Keratinocyte (primary cell): ENCODE measurements at regions not wholly inside any gene's neighbourhood (a gene's known extent, or its start where the extent isn't known, plus 50 kb on each side); places are given as distances from the start of the nearest gene placed in this dataset.

ENCODE experiments used
- DNase-seq: peaks from one replicate; pipeline ENCODE4 v3.0.0-alpha.2; 2011; ENCODE audit warnings: low read depth, missing footprints, low spot score
- FAIRE-seq: peaks from 2 replicates; lab custom pipeline; 2011; peaks lifted over from hg19 to GRCh38; lab: Jason Lieb, UNC
- H2AFZ ChIP-seq: 2 replicates; pipeline ENCODE4 v1.6.0; 2012; ENCODE audit warnings: low read length, control low read depth, inconsistent platforms; ENCODE audit not compliant: control insufficient read depth
- H3K27ac ChIP-seq: 2 replicates; pipeline ENCODE4 v1.5.1; 2011; ENCODE audit warnings: low read length; ENCODE audit not compliant: control insufficient read depth, insufficient read depth
- H3K27me3 ChIP-seq: 3 replicates; pipeline ENCODE4 v1.6.0; 2011; ENCODE audit warnings: low read length; ENCODE audit not compliant: control insufficient read depth, insufficient read depth; ENCODE audit errors: extremely low read depth
- H3K36me3 ChIP-seq, 2 experiments: 2 replicates in 1 of 2; 3 replicates in 1 of 2; pipeline ENCODE4 v1.5.1; 2011; ENCODE audit warnings: low read length in 2 of 2, mild to moderate bottlenecking in 1 of 2; ENCODE audit not compliant: control insufficient read depth in 2 of 2, insufficient read depth in 2 of 2; ENCODE audit errors: extremely low read depth in 1 of 2
- H3K4me1 ChIP-seq: 3 replicates; pipeline ENCODE4 v1.5.1; 2011; ENCODE audit warnings: low read length; ENCODE audit not compliant: control insufficient read depth, insufficient read depth; ENCODE audit errors: extremely low read depth
- H3K4me2 ChIP-seq: 3 replicates; pipeline ENCODE4 v1.6.0; 2011; ENCODE audit warnings: low read depth, low read length; ENCODE audit not compliant: control insufficient read depth, insufficient read depth; ENCODE audit errors: extremely low read depth
- H3K4me3 ChIP-seq, 3 experiments: fragments of 200-600 bp in 1 of 3; sonication (generic) in 1 of 3; 2 replicates in 2 of 3; 3 replicates in 1 of 3; pipeline ENCODE4 v1.5.1; 2011 to 2016; ENCODE audit warnings: low read length in 3 of 3, mild to moderate bottlenecking in 3 of 3, control low read depth in 2 of 3, inconsistent platforms in 1 of 3, low read depth in 1 of 3, mixed read lengths in 1 of 3, mixed run types in 1 of 3, moderate library complexity in 1 of 3; ENCODE audit not compliant: control insufficient read depth in 2 of 3, insufficient read depth in 2 of 3; ENCODE audit errors: extremely low read depth in 1 of 3
- H3K79me2 ChIP-seq: 2 replicates; pipeline ENCODE4 v1.6.0; 2012; ENCODE audit warnings: low read length; ENCODE audit not compliant: control insufficient read depth, insufficient read depth
- H3K9ac ChIP-seq: 3 replicates; pipeline ENCODE4 v1.6.0; 2011; ENCODE audit warnings: low read length; ENCODE audit not compliant: control insufficient read depth, insufficient read depth; ENCODE audit errors: extremely low read depth
- H3K9me1 ChIP-seq: 3 replicates; pipeline ENCODE4 v1.6.0; 2011; ENCODE audit warnings: low read length; ENCODE audit not compliant: control insufficient read depth, insufficient read depth; ENCODE audit errors: extremely low read depth
- H3K9me3 ChIP-seq: 2 replicates; pipeline ENCODE4 v1.5.1; 2012; ENCODE audit warnings: low read depth, low read length; ENCODE audit not compliant: control insufficient read depth
- H4K20me1 ChIP-seq: 3 replicates; pipeline ENCODE4 v1.6.0; 2011; ENCODE audit warnings: low read length; ENCODE audit not compliant: control insufficient read depth, insufficient read depth; ENCODE audit errors: extremely low read depth
- EZH2 ChIP-seq: IDR thresholded peaks from one replicate; pipeline ENCODE4 v1.6.1; 2012; ENCODE audit warnings: inconsistent platforms, mild to moderate bottlenecking, low read length, moderate library complexity
- dilution Hi-C: fragments of 300-500 bp; cut with MboI; formaldehyde crosslinking; loops from one replicate; pipeline ENCODE4 v1.7.0; 2020; ENCODE audit warnings: low sequenced_read_pairs; ENCODE audit not compliant: extremely low pct_ligation_motif_present
- TF ChIP-seq, protein P1 (sequence below), 3 experiments: IDR thresholded peaks in 1 of 3; conservative IDR thresholded peaks in 1 of 3; optimal IDR thresholded peaks in 1 of 3; 2 replicates in 2 of 3; 3 replicates in 1 of 3; pipeline versions ENCODE3 to v1.5.1; 2011; ENCODE audit warnings: low read length in 3 of 3, mild to moderate bottlenecking in 3 of 3, moderate library complexity in 2 of 3, control low read depth in 1 of 3, inconsistent platforms in 1 of 3; ENCODE audit not compliant: insufficient read depth in 2 of 3; ENCODE audit errors: extremely low read depth in 1 of 3

DNA sequence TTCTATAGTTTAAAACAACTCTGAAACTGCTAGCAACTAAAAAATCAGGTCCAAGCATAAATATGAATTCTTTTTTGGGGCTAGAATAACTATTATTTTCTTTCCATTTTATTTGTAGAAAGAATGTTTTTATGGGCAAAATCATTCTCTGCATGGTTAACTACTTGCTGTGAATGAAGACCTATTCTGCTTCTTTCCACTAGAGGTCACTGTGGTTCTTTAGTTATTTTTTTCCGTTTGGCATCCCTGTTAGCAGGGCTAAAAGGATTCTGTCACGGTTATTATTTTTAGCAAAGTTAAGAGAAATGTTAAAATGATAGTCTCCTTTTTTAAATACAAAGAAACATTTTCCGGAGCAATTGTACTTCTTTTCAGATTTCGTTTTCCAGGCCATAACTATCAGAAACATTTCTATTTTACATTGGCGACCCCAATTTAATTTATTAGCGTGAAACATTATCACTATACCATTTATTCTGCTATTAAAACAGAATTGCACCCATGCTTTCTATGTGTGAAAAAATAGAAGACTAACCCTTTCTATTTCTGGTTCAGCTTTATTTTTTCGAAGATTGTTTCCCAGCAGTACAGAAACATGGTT lies 404.8 kb downstream of the ATP23 start:
- Histone ChIP-seq H3K79me2 (no peaks in the 10 kb centered on the region), H3K4me2 (no peak overlapping the region), H3K27me3 (no peaks in the 10 kb centered on the region), H3K9me3 (no peaks in the 10 kb centered on the region), H3K4me1 (no peaks in the 10 kb centered on the region), H3K36me3 (no peaks in the 10 kb centered on the region), H3K4me3 (no peak overlapping the region), H4K20me1 (no peaks in the 10 kb centered on the region), H3K27ac (no peak overlapping the region), H2AFZ (no peak overlapping the region), H3K9ac (no peak overlapping the region), H3K9me1 (no peaks in the 10 kb centered on the region)
- no peak for TF ChIP-seq EZH2
- TF ChIP-seq, protein P1, sequence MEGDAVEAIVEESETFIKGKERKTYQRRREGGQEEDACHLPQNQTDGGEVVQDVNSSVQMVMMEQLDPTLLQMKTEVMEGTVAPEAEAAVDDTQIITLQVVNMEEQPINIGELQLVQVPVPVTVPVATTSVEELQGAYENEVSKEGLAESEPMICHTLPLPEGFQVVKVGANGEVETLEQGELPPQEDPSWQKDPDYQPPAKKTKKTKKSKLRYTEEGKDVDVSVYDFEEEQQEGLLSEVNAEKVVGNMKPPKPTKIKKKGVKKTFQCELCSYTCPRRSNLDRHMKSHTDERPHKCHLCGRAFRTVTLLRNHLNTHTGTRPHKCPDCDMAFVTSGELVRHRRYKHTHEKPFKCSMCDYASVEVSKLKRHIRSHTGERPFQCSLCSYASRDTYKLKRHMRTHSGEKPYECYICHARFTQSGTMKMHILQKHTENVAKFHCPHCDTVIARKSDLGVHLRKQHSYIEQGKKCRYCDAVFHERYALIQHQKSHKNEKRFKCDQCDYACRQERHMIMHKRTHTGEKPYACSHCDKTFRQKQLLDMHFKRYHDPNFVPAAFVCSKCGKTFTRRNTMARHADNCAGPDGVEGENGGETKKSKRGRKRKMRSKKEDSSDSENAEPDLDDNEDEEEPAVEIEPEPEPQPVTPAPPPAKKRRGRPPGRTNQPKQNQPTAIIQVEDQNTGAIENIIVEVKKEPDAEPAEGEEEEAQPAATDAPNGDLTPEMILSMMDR (optimal IDR thresholded peaks at IDR 0.05 in 1 of 3, IDR thresholded peaks at IDR 0.05 in 1 of 3, conservative IDR thresholded peaks at IDR 0.05 in 1 of 3; ENCODE audit: extremely low read depth in 1 of 3, insufficient read depth in 2 of 3, low read length in 3 of 3): peak in 2 of 3 experiments; percentile 53 to 56
- dilution Hi-C loops: loop anchor here (25.0 kb wide), 1 partner anchor 91 kb away; no protein-coding TSS in a partner anchor
- DNase-seq: no peak
- peak; percentile 43 for FAIRE-seq

DNA sequence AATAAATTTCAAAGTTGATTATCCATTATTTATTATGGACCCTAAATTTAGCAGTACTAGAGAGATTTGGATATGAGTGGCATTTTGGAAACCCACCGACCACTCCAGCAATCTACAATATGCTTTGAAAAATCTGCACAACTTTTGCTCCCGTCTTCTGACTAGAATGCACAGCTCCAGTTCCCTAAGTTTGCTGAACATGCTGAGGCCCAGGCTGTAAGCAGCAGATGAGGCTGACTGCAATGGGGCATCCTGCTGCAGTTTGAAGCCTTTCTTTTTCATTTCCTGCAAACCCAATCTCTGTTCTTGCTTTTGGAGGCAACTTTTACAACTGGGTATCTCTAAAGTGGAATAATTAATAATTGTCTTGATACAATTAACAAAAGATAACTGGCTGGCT lies 405.8 kb downstream of the ATP23 start:
- Histone ChIP-seq H3K9me3 (no peaks in the 10 kb centered on the region), H3K9me1 (no peaks in the 10 kb centered on the region), H3K27ac (no peak overlapping the region), H3K9ac (no peak overlapping the region), H3K4me3 (no peak overlapping the region), H3K79me2 (no peaks in the 10 kb centered on the region), H3K27me3 (no peaks in the 10 kb centered on the region), H3K4me1 (no peaks in the 10 kb centered on the region), H4K20me1 (no peaks in the 10 kb centered on the region), H3K4me2 (no peak overlapping the region), H2AFZ (no peak overlapping the region), H3K36me3 (no peaks in the 10 kb centered on the region)
- TF ChIP-seq EZH2: no peak
- TF ChIP-seq, protein P1 (optimal IDR thresholded peaks at IDR 0.05 in 1 of 3, IDR thresholded peaks at IDR 0.05 in 1 of 3, conservative IDR thresholded peaks at IDR 0.05 in 1 of 3; ENCODE audit: extremely low read depth in 1 of 3, insufficient read depth in 2 of 3, low read length in 3 of 3): no peak
- DNase-seq (no peak), FAIRE-seq (no peak)
- dilution Hi-C loops: loop anchor here (25.0 kb wide), 1 partner anchor 90 kb away; no protein-coding TSS in a partner anchor
